ENCODE measurements at regions not wholly inside any gene's neighbourhood (a gene's known extent, or its start where the extent isn't known, plus 50 kb on each side); places are given as distances from the start of the nearest gene placed in this dataset.

GRCh38 chr17:36825951-36826350, 111.3 kb upstream of the LHX1 start:
- TF ChIP-seq CTCF (conservative IDR thresholded peaks at IDR 0.05; ENCODE audit: low read depth in 2 of 2) = 0 out of 4 replicates have a peak, but pooled peaks of 1 of the 2 experiments have one; percentile 5
- no peak for TF ChIP-seq POLR2AphosphoS5 (IDR thresholded peaks at IDR 0.05; ENCODE audit: low read depth)
- no peak for TF ChIP-seq ZNF462 (CRISPR knock-in tag; IDR thresholded peaks at IDR 0.05)
- TF ChIP-seq EZH2phosphoT487 (IDR thresholded peaks at IDR 0.05; ENCODE audit: unreplicated experiment) = no peak
- TF ChIP-seq CREB1 (CRISPR knock-in tag; IDR thresholded peaks at IDR 0.05; ENCODE audit: low read depth) = no peak
- TF ChIP-seq ETS1 (IDR thresholded peaks at IDR 0.05) = no peak
- TF ChIP-seq EZH2 (IDR thresholded peaks at IDR 0.05; ENCODE audit: low read depth, unreplicated experiment) = no peak
- TF ChIP-seq JUNB (IDR thresholded peaks at IDR 0.05; ENCODE audit: unreplicated experiment) = no peak
- TF ChIP-seq, protein P1, sequence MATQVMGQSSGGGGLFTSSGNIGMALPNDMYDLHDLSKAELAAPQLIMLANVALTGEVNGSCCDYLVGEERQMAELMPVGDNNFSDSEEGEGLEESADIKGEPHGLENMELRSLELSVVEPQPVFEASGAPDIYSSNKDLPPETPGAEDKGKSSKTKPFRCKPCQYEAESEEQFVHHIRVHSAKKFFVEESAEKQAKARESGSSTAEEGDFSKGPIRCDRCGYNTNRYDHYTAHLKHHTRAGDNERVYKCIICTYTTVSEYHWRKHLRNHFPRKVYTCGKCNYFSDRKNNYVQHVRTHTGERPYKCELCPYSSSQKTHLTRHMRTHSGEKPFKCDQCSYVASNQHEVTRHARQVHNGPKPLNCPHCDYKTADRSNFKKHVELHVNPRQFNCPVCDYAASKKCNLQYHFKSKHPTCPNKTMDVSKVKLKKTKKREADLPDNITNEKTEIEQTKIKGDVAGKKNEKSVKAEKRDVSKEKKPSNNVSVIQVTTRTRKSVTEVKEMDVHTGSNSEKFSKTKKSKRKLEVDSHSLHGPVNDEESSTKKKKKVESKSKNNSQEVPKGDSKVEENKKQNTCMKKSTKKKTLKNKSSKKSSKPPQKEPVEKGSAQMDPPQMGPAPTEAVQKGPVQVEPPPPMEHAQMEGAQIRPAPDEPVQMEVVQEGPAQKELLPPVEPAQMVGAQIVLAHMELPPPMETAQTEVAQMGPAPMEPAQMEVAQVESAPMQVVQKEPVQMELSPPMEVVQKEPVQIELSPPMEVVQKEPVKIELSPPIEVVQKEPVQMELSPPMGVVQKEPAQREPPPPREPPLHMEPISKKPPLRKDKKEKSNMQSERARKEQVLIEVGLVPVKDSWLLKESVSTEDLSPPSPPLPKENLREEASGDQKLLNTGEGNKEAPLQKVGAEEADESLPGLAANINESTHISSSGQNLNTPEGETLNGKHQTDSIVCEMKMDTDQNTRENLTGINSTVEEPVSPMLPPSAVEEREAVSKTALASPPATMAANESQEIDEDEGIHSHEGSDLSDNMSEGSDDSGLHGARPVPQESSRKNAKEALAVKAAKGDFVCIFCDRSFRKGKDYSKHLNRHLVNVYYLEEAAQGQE (IDR thresholded peaks at IDR 0.05; ENCODE audit: unreplicated experiment) = no peak
- TF ChIP-seq ZNF114 (CRISPR knock-in tag; IDR thresholded peaks at IDR 0.05) = no peak
- no peak for TF ChIP-seq ZNF331 (CRISPR knock-in tag; IDR thresholded peaks at IDR 0.05; ENCODE audit: low read depth)

Measured in GM23338 (cell line).